ENCODE measurements at regions not wholly inside any gene's neighbourhood (a gene's known extent, or its start where the extent isn't known, plus 50 kb on each side); places are given as distances from the start of the nearest gene placed in this dataset.

GRCh38 chr2:204329016-204329415, 216.3 kb upstream of the PARD3B start:
- no peak for TF ChIP-seq CTCF (conservative IDR thresholded peaks at IDR 0.05 in 1 of 2, IDR thresholded peaks at IDR 0.05 in 1 of 2; ENCODE audit: low read depth in 1 of 2, low read length in 2 of 2)
- no peak for TF ChIP-seq EZH2 (IDR thresholded peaks at IDR 0.05; ENCODE audit: low read length, missing control alignments)
